ENCODE measurements at regions not wholly inside any gene's neighbourhood (a gene's known extent, or its start where the extent isn't known, plus 50 kb on each side); places are given as distances from the start of the nearest gene placed in this dataset.
"Not testable (repeated sequence)": the region's sequence is repeated elsewhere in the genome, so short reads cannot be mapped to it uniquely, and the experiment has no call there.

DNA sequence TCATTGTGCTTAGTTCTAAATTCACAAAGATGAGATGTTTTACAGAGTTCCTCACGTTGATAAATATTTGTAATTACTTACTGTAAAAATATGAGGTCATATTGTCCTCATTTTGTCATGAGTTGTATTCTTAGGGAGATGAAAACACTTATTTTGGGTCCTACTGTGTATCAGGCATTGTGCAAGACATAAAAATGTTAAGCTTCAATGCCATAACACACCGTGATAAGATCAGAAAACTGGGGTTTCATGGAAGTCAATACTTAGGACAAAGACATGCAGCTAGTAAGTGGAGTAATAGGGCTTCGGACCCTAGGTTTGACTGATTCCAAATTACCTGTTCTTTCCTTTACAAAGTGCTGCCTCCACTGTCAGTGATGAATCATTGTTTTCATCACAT, 720.7 kb upstream of the ZP4 start:
- TF ChIP-seq, protein P1, sequence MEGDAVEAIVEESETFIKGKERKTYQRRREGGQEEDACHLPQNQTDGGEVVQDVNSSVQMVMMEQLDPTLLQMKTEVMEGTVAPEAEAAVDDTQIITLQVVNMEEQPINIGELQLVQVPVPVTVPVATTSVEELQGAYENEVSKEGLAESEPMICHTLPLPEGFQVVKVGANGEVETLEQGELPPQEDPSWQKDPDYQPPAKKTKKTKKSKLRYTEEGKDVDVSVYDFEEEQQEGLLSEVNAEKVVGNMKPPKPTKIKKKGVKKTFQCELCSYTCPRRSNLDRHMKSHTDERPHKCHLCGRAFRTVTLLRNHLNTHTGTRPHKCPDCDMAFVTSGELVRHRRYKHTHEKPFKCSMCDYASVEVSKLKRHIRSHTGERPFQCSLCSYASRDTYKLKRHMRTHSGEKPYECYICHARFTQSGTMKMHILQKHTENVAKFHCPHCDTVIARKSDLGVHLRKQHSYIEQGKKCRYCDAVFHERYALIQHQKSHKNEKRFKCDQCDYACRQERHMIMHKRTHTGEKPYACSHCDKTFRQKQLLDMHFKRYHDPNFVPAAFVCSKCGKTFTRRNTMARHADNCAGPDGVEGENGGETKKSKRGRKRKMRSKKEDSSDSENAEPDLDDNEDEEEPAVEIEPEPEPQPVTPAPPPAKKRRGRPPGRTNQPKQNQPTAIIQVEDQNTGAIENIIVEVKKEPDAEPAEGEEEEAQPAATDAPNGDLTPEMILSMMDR (IDR thresholded peaks at IDR 0.05; ENCODE audit: low read length, missing control alignments): no peak
- no peak overlapping the region for H3K4me3 ChIP-seq (replicated peaks; ENCODE audit: low read depth, low read length)
- no peak for DNase-seq (ENCODE audit: low read depth)

DNA sequence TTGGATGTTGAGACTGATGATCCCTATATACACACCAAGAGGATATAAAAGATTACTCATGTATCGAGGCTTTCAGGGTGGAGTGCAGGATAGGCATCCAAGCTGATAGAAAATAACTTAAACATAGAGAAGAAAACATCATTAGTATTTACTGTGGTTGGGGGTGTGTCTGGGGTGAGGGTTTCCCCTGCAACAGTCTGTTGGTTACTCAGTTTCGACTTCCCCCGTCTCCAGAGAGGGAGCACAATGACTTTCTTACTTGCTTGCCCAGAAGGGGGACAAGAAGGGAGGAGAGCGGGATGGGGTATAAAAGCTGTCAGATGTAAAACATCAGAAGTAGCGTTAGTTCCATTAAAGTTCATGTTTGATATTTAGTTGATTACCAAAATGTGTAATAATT, 717.4 kb upstream of the ZP4 start:
- TF ChIP-seq, protein P1 (IDR thresholded peaks at IDR 0.05; ENCODE audit: low read length, missing control alignments): no peak
- no peak overlapping the region for H3K4me3 ChIP-seq (replicated peaks; ENCODE audit: low read depth, low read length)
- no peak for DNase-seq (ENCODE audit: low read depth)

DNA sequence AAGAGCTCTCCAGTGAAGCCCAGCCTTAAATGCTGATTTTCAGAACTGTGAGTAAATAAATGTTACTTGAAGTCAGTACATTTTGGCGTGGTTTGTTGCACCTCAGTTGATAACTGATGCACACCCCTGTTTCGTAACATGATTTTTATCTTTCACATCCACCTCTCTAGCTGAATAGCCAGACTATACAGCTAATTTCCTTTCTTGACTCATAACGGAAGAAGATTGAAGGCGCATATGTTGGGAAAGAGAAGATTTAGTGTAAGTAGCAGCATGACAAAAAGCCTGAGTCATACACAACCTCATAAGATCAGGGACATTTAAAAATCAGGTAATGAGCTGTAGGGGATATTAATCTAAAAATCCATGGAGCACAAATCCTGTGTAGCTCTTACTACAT, 716.2 kb upstream of the ZP4 start:
- peak; percentile 59 for DNase-seq (ENCODE audit: low read depth)
- TF ChIP-seq, protein P1 (IDR thresholded peaks at IDR 0.05; ENCODE audit: low read length, missing control alignments): no peak
- H3K4me3 ChIP-seq (replicated peaks; ENCODE audit: low read depth, low read length): no peak overlapping the region

DNA sequence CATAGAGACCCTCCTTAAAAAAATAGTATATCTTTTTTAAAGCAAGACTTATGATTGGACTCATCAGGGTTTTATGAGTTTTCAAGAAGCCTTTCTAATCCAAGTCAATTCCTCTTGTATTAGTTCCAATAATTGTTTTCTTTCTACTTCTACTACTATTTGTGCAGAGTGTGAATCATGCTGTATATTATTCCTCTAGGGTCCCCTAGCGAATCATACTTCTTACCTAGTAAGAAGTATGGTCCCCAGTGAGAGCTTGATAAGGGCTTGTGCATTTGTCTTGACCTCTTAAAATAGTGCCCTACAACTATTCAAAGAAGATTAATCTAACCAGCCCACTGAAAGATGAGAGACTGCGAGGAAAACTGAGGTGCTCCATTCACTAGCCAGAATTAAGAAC, 715.7 kb upstream of the ZP4 start:
- H3K4me3 ChIP-seq (replicated peaks; ENCODE audit: low read depth, low read length): no peak overlapping the region
- no peak for DNase-seq (ENCODE audit: low read depth)
- TF ChIP-seq, protein P1 (IDR thresholded peaks at IDR 0.05; ENCODE audit: low read length, missing control alignments): no peak

DNA sequence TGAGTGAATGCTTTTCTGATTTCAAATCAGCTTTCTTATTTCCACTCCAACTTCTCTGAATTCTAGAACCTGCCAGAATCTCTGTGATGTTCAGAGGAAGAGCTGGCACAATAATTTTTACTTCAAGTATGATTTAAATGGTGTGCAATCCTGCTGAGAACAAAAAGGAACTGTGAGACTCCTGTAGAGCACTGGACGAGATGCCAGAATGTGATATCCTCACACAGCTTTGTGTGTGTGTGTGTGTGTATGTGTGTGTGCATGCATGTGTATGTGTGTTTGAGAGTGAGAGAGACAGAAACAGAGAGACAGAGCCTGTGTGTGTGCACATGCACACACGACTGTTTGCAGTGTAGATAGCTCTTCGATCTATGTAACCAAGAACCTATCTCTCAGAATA, 713.6 kb upstream of the ZP4 start:
- no peak for DNase-seq (ENCODE audit: low read depth)

DNA sequence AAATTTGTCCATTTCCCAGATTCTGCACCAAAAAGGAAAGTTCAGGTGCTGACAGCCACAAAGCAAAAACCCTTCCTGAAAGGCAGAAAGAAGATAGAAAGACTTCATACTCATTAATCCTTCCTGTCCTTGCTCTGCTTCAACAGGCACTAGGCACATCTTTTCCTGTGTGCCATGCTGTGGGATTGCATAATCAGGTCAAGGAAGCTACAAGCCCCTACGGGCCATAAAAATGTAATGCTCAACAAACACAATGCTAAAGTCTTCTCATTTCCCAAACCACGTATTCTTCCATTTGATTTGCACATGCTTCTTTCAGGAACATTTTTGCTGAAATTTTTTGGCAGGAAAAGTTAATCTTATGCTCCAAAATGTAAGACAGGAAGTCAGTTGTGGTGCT, 710.9 kb upstream of the ZP4 start:
- DNase-seq (ENCODE audit: low read depth): peak; percentile 29
- not testable (repeated sequence) for H3K4me3 ChIP-seq (replicated peaks; ENCODE audit: low read depth, low read length)

More for the DNA sequence above, 713.6 kb upstream of the ZP4 start:
- TF ChIP-seq, protein P1 (IDR thresholded peaks at IDR 0.05; ENCODE audit: low read length, missing control alignments): no peak
- H3K4me3 ChIP-seq (replicated peaks; ENCODE audit: low read depth, low read length): no peak overlapping the region

DNA sequence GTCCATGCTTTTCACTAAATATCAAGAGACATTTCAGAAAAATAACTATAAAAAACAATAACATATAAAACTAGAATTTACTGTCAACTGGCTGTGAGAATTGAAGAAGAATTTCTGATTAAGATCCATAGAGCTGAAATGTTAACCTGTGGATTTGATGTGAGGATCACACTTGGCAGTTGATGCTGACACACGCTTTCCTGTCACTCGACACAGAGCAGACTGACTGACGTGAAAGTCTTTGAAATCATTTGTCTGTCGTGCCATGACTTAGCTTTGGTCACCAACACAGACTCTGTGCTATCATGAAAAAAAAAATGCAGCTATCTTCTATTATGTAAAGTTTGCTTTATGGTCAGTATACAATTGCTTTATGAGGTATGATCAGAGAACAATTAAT, 706.0 kb upstream of the ZP4 start:
- H3K4me3 ChIP-seq (replicated peaks; ENCODE audit: low read depth, low read length): no peak overlapping the region
- TF ChIP-seq, protein P1 (IDR thresholded peaks at IDR 0.05; ENCODE audit: low read length, missing control alignments): no peak
- no peak for DNase-seq (ENCODE audit: low read depth)

DNA sequence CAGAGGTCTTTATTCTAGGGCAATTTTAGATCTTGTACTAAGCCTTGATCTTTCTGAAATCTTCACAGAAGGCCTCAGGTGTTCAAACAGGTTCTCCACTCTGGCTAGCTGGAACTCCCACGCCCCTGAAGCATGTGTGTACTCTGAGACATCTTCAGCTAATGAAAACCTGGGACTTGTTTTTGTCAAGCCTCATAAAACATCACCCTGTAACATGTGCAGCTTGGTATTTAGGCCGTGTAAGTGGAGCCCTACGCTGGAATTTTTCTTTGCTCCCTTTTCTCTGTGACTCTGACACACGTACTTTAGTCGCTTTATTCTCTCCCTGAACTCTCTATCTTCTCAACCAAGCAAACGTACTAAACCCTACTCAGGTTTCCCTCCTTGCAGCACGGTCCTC, 701.9 kb upstream of the ZP4 start:
- TF ChIP-seq, protein P1 (IDR thresholded peaks at IDR 0.05; ENCODE audit: low read length, missing control alignments): no peak
- DNase-seq (ENCODE audit: low read depth): no peak
- H3K4me3 ChIP-seq (replicated peaks; ENCODE audit: low read depth, low read length): no peak overlapping the region

Measured in fibroblast of pulmonary artery (primary cell).